GM21515 (cell line): ENCODE measurements at regions not wholly inside any gene's neighbourhood (a gene's known extent, or its start where the extent isn't known, plus 50 kb on each side); places are given as distances from the start of the nearest gene placed in this dataset.

Experiments used
- ATAC-seq: cut with Tn5 transposase; IDR thresholded peaks from one replicate; pipeline ENCODE4 v1.9.1; 2021; ENCODE audit not compliant: unreplicated experiment

GRCh38 chr9:90979138-90979551, 177.5 kb downstream of the SYK start:
- ATAC-seq = no peak

- ATAC-seq = no peak
Measured at GRCh38 chr9:90979639-90980038, 178.0 kb downstream of the SYK start.

GRCh38 chr9:90981726-90982125, 180.1 kb downstream of the SYK start:
- no peak for ATAC-seq

GRCh38 chr9:90983394-90983793, 181.8 kb downstream of the SYK start:
- no peak for ATAC-seq

- ATAC-seq = no peak
Measured at GRCh38 chr9:90985631-90986030, 184.0 kb downstream of the SYK start.

GRCh38 chr9:90986161-90986560, 184.5 kb downstream of the SYK start:
- no peak for ATAC-seq

- ATAC-seq = no peak
Measured at GRCh38 chr9:90987566-90987965, 185.9 kb downstream of the SYK start.

- ATAC-seq = no peak
Measured at GRCh38 chr9:90988318-90988717, 186.7 kb downstream of the SYK start.

GRCh38 chr9:90991953-90992352, 190.3 kb downstream of the SYK start:
- ATAC-seq = no peak

GRCh38 chr9:90995516-90995915, 193.9 kb downstream of the SYK start:
- no peak for ATAC-seq

GRCh38 chr9:90996154-90997065, 194.8 kb downstream of the SYK start:
- no peak for ATAC-seq

GRCh38 chr9:90998573-90998972, 197.0 kb downstream of the SYK start:
- ATAC-seq = no peak

- no peak for ATAC-seq
Measured at GRCh38 chr9:90999425-91000397, 198.1 kb downstream of the SYK start.

GRCh38 chr9:91001146-91001611, 199.6 kb downstream of the SYK start:
- ATAC-seq = no peak

GRCh38 chr9:91004484-91004883, 202.9 kb downstream of the SYK start:
- ATAC-seq = no peak

- ATAC-seq = no peak
Measured at GRCh38 chr9:91004992-91005391, 203.4 kb downstream of the SYK start.

GRCh38 chr9:91006046-91006445, 204.4 kb downstream of the SYK start:
- no peak for ATAC-seq

- ATAC-seq = no peak
Measured at GRCh38 chr9:91008568-91008967, 206.9 kb downstream of the SYK start.

- ATAC-seq = no peak
Measured at GRCh38 chr9:91011891-91012290, 210.3 kb downstream of the SYK start.

GRCh38 chr9:91012933-91013841, 211.6 kb downstream of the SYK start:
- no peak for ATAC-seq

- no peak for ATAC-seq
Measured at GRCh38 chr9:91017245-91017644, 215.6 kb downstream of the SYK start.
